ENCODE measurements at regions not wholly inside any gene's neighbourhood (a gene's known extent, or its start where the extent isn't known, plus 50 kb on each side); places are given as distances from the start of the nearest gene placed in this dataset.

- H3K4me3 ChIP-seq (ENCODE audit: low read depth, low read length): no peak overlapping the region
- no peak for DNase-seq (ENCODE audit: low read depth)
- TF ChIP-seq CTCF (IDR thresholded peaks at IDR 0.05; ENCODE audit: control insufficient read depth, extremely low read depth, insufficient read depth): no peak
Measured at GRCh38 chr2:8587920-8588830, 93.7 kb upstream of the ID2 start.

GRCh38 chr2:8588831-8589191 lies 93.0 kb upstream of the ID2 start:
- H3K4me3 ChIP-seq (ENCODE audit: low read depth, low read length): no peak overlapping the region
- no peak for TF ChIP-seq CTCF (IDR thresholded peaks at IDR 0.05; ENCODE audit: control insufficient read depth, extremely low read depth, insufficient read depth)
- DNase-seq (ENCODE audit: low read depth): no peak

GRCh38 chr2:8589721-8590120 lies 92.1 kb upstream of the ID2 start:
- no peak for TF ChIP-seq CTCF (IDR thresholded peaks at IDR 0.05; ENCODE audit: control insufficient read depth, extremely low read depth, insufficient read depth)
- no peak for DNase-seq (ENCODE audit: low read depth)
- H3K4me3 ChIP-seq (ENCODE audit: low read depth, low read length): no peak overlapping the region

GRCh38 chr2:8590938-8591337 lies 90.9 kb upstream of the ID2 start:
- DNase-seq (ENCODE audit: low read depth): no peak
- no peak for TF ChIP-seq CTCF (IDR thresholded peaks at IDR 0.05; ENCODE audit: control insufficient read depth, extremely low read depth, insufficient read depth)
- H3K4me3 ChIP-seq (ENCODE audit: low read depth, low read length): no peak overlapping the region

- H3K4me3 ChIP-seq (ENCODE audit: low read depth, low read length): no peak overlapping the region
- no peak for DNase-seq (ENCODE audit: low read depth)
- TF ChIP-seq CTCF (IDR thresholded peaks at IDR 0.05; ENCODE audit: control insufficient read depth, extremely low read depth, insufficient read depth): no peak
Measured at GRCh38 chr2:8592736-8593135, 89.1 kb upstream of the ID2 start.

- no peak for DNase-seq (ENCODE audit: low read depth)
- H3K4me3 ChIP-seq (ENCODE audit: low read depth, low read length): no peak overlapping the region
- TF ChIP-seq CTCF (IDR thresholded peaks at IDR 0.05; ENCODE audit: control insufficient read depth, extremely low read depth, insufficient read depth): no peak
Measured at GRCh38 chr2:8593243-8593642, 88.6 kb upstream of the ID2 start.
